ENCODE measurements at regions not wholly inside any gene's neighbourhood (a gene's known extent, or its start where the extent isn't known, plus 50 kb on each side); places are given as distances from the start of the nearest gene placed in this dataset.

GRCh38 chr10:106224676-106225075 is 939.8 kb downstream of the SORCS1 start:
- TF ChIP-seq YY1 (IDR thresholded peaks at IDR 0.05; ENCODE audit: insufficient read depth, insufficient read length) (no peak), SUZ12 (IDR thresholded peaks at IDR 0.05; ENCODE audit: extremely low read depth, insufficient read depth, insufficient read length) (no peak)

Data from NT2/D1 (cell line).